Astrocyte (in vitro differentiated cells and primary cell): ENCODE measurements at regions not wholly inside any gene's neighbourhood (a gene's known extent, or its start where the extent isn't known, plus 50 kb on each side); places are given as distances from the start of the nearest gene placed in this dataset.
"Not testable (repeated sequence)": the region's sequence is repeated elsewhere in the genome, so short reads cannot be mapped to it uniquely, and the experiment has no call there.

Experiments used
- DNase-seq: peaks from one replicate; pipeline ENCODE4 v3.0.0-alpha.2; 2010; ENCODE audit warnings: low read depth
- FAIRE-seq: peaks from 2 replicates; lab custom pipeline; 2011; peaks lifted over from hg19 to GRCh38; lab: Jason Lieb, UNC
- H2AFZ ChIP-seq: 2 replicates; pipeline ENCODE4 v1.6.0; 2012; ENCODE audit warnings: low read depth, low read length, inconsistent platforms
- H3K27ac ChIP-seq: 2 replicates; pipeline ENCODE4 v1.5.1; 2011; ENCODE audit warnings: low read depth, low read length, inconsistent platforms
- H3K27me3 ChIP-seq: 2 replicates; pipeline ENCODE4 v1.6.0; 2011; ENCODE audit warnings: low read length, inconsistent platforms; ENCODE audit not compliant: insufficient read depth
- H3K36me3 ChIP-seq: 2 replicates; pipeline ENCODE4 v1.5.1; 2011; ENCODE audit warnings: low read length, inconsistent platforms; ENCODE audit not compliant: insufficient read depth
- H3K4me1 ChIP-seq: 2 replicates; pipeline ENCODE4 v1.5.1; 2011; ENCODE audit warnings: low read length, inconsistent platforms; ENCODE audit not compliant: insufficient read depth
- H3K4me2 ChIP-seq: 2 replicates; pipeline ENCODE4 v1.6.0; 2012; ENCODE audit warnings: low read length, inconsistent platforms
- H3K4me3 ChIP-seq: 2 replicates; pipeline ENCODE4 v1.5.1; 2011; ENCODE audit warnings: low read depth, mild to moderate bottlenecking, low read length, inconsistent platforms; ENCODE audit not compliant: insufficient read depth
- H3K79me2 ChIP-seq: 2 replicates; pipeline ENCODE4 v1.6.0; 2012; ENCODE audit warnings: mild to moderate bottlenecking, low read length, inconsistent platforms; ENCODE audit not compliant: insufficient read depth
- H3K9ac ChIP-seq: 2 replicates; pipeline ENCODE4 v1.6.0; 2012; ENCODE audit warnings: mild to moderate bottlenecking, low read length, inconsistent platforms
- H3K9me3 ChIP-seq: 2 replicates; pipeline ENCODE4 v1.5.1; 2012; ENCODE audit warnings: low read depth, mild to moderate bottlenecking, low read length, inconsistent platforms; ENCODE audit not compliant: insufficient read depth
- H4K20me1 ChIP-seq: 2 replicates; pipeline ENCODE4 v1.6.0; 2012; ENCODE audit warnings: low read length, inconsistent platforms; ENCODE audit not compliant: insufficient read depth
- H3K27ac Mint-ChIP-seq: one replicate; pipeline ENCODE4 v1.8.0; 2021; ENCODE audit warnings: mild to moderate bottlenecking, mixed read lengths; ENCODE audit not compliant: unreplicated experiment
- H3K27me3 Mint-ChIP-seq: one replicate; pipeline ENCODE4 v1.8.0; 2021; ENCODE audit warnings: low read depth, mixed read lengths; ENCODE audit not compliant: unreplicated experiment
- H3K36me3 Mint-ChIP-seq: one replicate; pipeline ENCODE4 v1.8.0; 2021; ENCODE audit warnings: low read depth, mixed read lengths; ENCODE audit not compliant: unreplicated experiment
- H3K4me1 Mint-ChIP-seq: one replicate; pipeline ENCODE4 v1.8.0; 2021; ENCODE audit warnings: low read depth, mixed read lengths; ENCODE audit not compliant: unreplicated experiment
- H3K4me3 Mint-ChIP-seq: one replicate; pipeline ENCODE4 v1.8.0; 2021; ENCODE audit warnings: mild to moderate bottlenecking, moderate library complexity, mixed read lengths; ENCODE audit not compliant: unreplicated experiment
- H3K9me3 Mint-ChIP-seq: one replicate; pipeline ENCODE4 v1.8.0; 2021; ENCODE audit warnings: mild to moderate bottlenecking, mixed read lengths; ENCODE audit not compliant: unreplicated experiment
- EZH2 ChIP-seq: IDR thresholded peaks from 2 replicates; pipeline ENCODE4 v1.6.1; 2012; ENCODE audit warnings: mild to moderate bottlenecking, low read length, inconsistent platforms; ENCODE audit not compliant: insufficient read depth
- TF ChIP-seq, protein P1 (sequence below): IDR thresholded peaks from 2 replicates; pipeline ENCODE4 v1.5.1; 2011; ENCODE audit warnings: low read depth, mild to moderate bottlenecking, inconsistent platforms, low read length, moderate library complexity; ENCODE audit not compliant: insufficient read depth

DNA sequence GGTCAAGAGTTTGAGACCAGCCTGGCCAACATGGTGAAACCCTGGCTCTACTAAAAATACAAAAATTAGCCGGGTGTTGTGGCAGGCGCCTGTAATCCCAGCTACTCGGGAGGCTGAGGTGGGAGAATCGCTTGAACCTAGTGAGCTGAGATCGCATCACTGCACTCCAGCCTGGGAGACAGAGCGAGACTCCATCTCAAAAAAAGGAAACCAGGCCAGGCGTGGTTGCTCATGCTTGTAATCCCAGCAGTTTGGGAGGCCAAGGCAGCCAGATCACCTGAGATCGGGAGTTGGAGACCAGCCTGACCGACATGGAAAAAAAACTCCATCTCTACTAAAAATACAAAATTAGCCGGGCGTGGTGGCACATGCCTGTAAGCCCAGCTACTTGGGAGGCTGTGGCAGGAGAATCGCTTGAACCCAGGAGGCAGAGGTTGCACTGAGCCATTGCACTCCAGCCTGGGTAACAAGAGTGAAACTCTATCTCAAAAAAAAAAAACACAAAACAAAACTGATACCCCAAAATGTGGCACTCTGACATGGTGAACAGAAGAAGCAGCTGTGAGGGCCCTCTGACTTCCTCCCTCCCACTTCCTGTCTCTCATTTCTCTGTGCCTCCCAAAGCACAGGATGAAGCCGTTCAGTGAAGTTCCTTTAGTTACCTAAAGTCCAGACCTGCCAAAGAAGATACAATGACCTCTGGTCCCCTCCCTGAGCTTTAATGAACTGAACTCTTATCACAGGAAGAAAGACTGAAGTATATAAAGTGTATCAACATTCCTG, 93.2 kb upstream of the GRIN2A start:
- H3K27ac Mint-ChIP-seq, H3K4me1 Mint-ChIP-seq, H3K9me3 ChIP-seq, H3K36me3 ChIP-seq, H3K27me3 Mint-ChIP-seq, H3K36me3 Mint-ChIP-seq, H3K27ac ChIP-seq, H3K4me2 ChIP-seq, H3K4me3 Mint-ChIP-seq, FAIRE-seq, H3K4me1 ChIP-seq, H3K27me3 ChIP-seq, H3K4me3 ChIP-seq, H4K20me1 ChIP-seq, DNase-seq, H2AFZ ChIP-seq, H3K79me2 ChIP-seq, H3K9ac ChIP-seq: not testable (repeated sequence)
- H3K9me3 Mint-ChIP-seq: peaks cover 12% of the 10 kb centered on the region

GRCh38 chr16:10277597-10277996, 95.4 kb upstream of the GRIN2A start:
- Mint-ChIP-seq H3K9me3 (peaks cover 9% of the 10 kb centered on the region), H3K27ac (no peak overlapping the region), H3K4me1 (no peaks in the 10 kb centered on the region), H3K36me3 (no peaks in the 10 kb centered on the region), H3K27me3 (no peaks in the 10 kb centered on the region), H3K4me3 (no peak overlapping the region)
- no peaks in the 10 kb centered on the region for H3K4me1 ChIP-seq
- H3K9me3 ChIP-seq: no peaks in the 10 kb centered on the region
- no peaks in the 10 kb centered on the region for H3K79me2 ChIP-seq
- H3K27me3 ChIP-seq: no peaks in the 10 kb centered on the region
- DNase-seq (no peak), FAIRE-seq (no peak)
- no peak overlapping the region for H3K4me2 ChIP-seq
- no peak overlapping the region for H3K27ac ChIP-seq
- H4K20me1 ChIP-seq: no peaks in the 10 kb centered on the region
- no peak overlapping the region for H3K4me3 ChIP-seq
- TF ChIP-seq EZH2: no peak
- TF ChIP-seq, protein P1, sequence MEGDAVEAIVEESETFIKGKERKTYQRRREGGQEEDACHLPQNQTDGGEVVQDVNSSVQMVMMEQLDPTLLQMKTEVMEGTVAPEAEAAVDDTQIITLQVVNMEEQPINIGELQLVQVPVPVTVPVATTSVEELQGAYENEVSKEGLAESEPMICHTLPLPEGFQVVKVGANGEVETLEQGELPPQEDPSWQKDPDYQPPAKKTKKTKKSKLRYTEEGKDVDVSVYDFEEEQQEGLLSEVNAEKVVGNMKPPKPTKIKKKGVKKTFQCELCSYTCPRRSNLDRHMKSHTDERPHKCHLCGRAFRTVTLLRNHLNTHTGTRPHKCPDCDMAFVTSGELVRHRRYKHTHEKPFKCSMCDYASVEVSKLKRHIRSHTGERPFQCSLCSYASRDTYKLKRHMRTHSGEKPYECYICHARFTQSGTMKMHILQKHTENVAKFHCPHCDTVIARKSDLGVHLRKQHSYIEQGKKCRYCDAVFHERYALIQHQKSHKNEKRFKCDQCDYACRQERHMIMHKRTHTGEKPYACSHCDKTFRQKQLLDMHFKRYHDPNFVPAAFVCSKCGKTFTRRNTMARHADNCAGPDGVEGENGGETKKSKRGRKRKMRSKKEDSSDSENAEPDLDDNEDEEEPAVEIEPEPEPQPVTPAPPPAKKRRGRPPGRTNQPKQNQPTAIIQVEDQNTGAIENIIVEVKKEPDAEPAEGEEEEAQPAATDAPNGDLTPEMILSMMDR: no peak
- no peak overlapping the region for H3K9ac ChIP-seq
- no peak overlapping the region for H2AFZ ChIP-seq
- H3K36me3 ChIP-seq: no peaks in the 10 kb centered on the region

GRCh38 chr16:10280262-10281170, 98.3 kb upstream of the GRIN2A start:
- Mint-ChIP-seq H3K27ac (no peak overlapping the region), H3K4me3 (no peak overlapping the region), H3K4me1 (no peaks in the 10 kb centered on the region), H3K9me3 (peaks cover 13% of the 10 kb centered on the region), H3K36me3 (no peaks in the 10 kb centered on the region), H3K27me3 (peaks cover 1% of the 10 kb centered on the region)
- H3K4me2 ChIP-seq: no peak overlapping the region
- DNase-seq (no peak), FAIRE-seq (no peak)
- H3K27me3 ChIP-seq: no peaks in the 10 kb centered on the region
- no peaks in the 10 kb centered on the region for H3K79me2 ChIP-seq
- no peak overlapping the region for H2AFZ ChIP-seq
- H3K4me3 ChIP-seq: no peak overlapping the region
- no peaks in the 10 kb centered on the region for H3K9me3 ChIP-seq
- H3K9ac ChIP-seq: no peak overlapping the region
- TF ChIP-seq, protein P1: no peak
- TF ChIP-seq EZH2: no peak
- no peak overlapping the region for H3K27ac ChIP-seq
- H4K20me1 ChIP-seq: no peaks in the 10 kb centered on the region
- no peaks in the 10 kb centered on the region for H3K4me1 ChIP-seq
- H3K36me3 ChIP-seq: no peaks in the 10 kb centered on the region
